Caki2 (cell line): ENCODE measurements at regions not wholly inside any gene's neighbourhood (a gene's known extent, or its start where the extent isn't known, plus 50 kb on each side); places are given as distances from the start of the nearest gene placed in this dataset.
A peak's percentile ranks its signal among the peaks of the same experiment; 100 is the strongest.
"Not testable (repeated sequence)": the region's sequence is repeated elsewhere in the genome, so short reads cannot be mapped to it uniquely, and the experiment has no call there.

Experiments used
- DNase-seq: peaks from one replicate; pipeline ENCODE4 v3.0.0-alpha.2; 2015; ENCODE audit warnings: low read depth
- in situ Hi-C: cut with HindIII; loops from 2 replicates; pipeline ENCODE4 v1.10.0; 2016; ENCODE audit warnings: low sequenced_read_pairs, low pct_unique_long_range_greater_than_20kb, mixed read lengths

DNA sequence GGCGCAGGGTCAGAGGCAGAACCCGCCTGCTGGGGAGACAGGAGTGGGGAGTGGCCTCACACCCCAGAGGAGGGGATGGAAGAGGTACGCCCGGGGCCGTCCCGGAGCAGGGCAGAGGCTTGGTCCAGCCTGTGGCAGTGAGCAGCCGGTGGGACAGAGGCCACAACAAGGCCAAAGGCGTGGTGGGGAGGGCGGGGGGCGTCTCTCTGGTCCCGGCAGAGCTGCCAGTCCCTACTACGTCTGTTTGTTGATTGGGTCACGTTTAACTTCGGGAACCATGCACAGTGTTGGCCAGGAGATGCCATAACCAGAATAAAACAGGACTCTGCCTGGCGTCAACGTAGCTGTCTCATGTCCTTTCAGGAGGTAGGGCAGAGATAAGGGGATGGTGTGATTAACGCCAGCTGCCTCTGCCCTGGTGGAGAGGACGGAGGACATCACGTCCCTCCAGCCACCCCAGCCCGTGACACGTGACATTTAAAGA is 192.8 kb downstream of the BANP start:
- DNase-seq: no peak
- in situ Hi-C loops: no loop called here

DNA sequence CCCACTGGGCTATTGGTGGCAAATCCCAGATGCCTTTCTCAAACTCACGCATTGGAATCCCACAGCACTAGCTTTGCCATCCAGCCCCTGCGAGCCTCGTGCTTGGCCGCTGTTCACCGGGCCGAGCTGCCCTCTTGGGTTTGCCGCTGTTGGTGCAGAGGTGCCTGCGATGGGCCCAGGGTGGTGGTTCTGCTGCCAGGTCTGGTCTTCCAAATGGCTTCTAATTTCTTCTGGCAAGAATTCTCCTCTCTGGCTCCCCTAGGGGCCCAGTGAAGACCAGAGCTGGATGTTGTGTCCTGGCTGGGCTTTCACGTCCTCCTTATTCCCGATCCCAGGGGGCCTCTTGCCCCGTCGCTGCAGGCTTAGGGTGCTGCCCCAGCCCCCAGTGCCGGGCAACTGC is 194.1 kb downstream of the BANP start:
- DNase-seq, in situ Hi-C loops: not testable (repeated sequence)

DNA sequence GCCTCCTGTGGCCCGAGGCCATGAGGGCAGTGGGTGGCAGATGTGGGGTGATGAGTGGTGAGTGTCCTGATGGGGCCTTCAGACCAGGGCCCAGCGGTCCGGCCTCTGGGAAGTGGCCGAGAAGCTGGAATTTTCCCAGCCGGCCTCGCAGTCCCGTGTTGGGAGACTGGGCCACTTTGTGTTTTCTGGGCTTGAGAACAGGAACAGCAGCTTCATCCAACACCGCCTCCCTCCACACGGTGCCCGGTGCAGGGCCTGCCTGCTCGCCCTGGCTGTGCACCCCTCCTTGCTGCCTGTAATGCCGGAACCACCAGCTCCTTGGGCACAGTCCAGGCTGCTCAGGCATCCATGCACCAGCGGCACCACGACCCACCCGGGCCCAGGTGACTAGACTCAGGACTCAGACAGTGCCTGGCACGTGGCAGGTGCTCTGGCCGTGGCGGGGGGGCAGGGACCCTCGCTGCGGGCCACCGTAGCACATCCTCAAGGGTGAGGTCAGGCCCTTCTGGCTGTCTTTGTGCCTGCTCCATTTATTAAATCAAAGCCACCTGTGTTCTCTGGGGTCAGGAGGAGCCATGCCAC is 194.7 kb downstream of the BANP start:
- DNase-seq, in situ Hi-C loops: not testable (repeated sequence)

DNA sequence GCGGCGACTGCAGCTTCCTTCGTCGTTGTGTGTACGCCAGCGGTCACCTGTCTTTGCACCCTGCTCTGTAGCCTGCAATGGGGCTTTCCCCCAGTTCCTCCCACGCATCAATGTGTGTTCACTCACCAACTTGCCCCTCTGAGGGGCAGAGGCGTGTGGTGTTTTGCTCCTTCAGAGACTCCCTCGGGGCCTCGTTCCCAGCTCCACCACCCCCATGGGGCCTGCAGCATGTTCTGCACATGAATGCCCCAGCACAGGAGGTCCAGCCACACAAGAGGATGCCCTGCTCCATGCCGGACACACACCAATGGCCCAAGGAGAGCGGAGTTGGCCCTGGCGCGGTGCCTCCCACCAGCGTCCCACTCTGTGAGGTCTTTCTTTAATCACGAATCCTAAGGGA is 196.8 kb downstream of the BANP start:
- in situ Hi-C loops, DNase-seq: not testable (repeated sequence)

- DNase-seq, in situ Hi-C loops: not testable (repeated sequence)
These were observed 197.4 kb downstream of the BANP start for GRCh38 chr16:88148682-88149081.

GRCh38 chr16:88149158-88149603 is 197.9 kb downstream of the BANP start:
- DNase-seq, in situ Hi-C loops: not testable (repeated sequence)

- in situ Hi-C loops, DNase-seq: not testable (repeated sequence)
These were observed 198.4 kb downstream of the BANP start for GRCh38 chr16:88149663-88150062.

DNA sequence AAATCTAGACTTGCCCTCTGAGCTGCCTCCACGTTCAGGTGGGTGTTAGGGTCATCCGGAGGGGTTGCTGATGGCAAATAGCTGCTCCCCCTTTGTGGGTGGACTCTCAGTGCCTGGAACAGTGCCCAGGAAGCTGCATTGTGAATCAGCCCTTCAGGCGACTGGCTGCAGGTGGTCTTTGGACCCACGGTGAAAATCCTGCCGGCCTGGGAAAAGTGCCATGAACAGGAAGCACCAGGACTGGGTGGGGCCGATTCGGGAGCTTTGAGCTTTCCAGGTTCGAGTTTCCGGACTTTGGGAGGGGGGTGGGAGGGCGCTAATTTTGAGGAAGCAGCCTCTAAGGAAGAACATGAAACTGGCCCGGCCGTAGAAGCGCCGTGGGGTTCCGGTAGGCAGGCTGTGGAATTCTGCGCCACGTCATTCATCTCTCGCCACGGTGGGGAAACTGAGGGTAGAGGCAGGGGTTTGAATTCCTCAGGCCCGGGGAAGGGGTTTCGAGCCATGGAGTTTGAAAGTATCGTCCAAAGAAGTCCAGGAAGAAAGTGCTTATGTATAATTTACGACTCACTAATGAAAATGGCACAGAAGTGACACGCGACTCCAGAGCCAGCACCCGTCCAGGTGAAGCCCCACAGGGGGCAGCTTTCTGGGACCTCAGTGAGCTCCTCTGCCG is 199.4 kb downstream of the BANP start:
- DNase-seq, in situ Hi-C loops: not testable (repeated sequence)

DNA sequence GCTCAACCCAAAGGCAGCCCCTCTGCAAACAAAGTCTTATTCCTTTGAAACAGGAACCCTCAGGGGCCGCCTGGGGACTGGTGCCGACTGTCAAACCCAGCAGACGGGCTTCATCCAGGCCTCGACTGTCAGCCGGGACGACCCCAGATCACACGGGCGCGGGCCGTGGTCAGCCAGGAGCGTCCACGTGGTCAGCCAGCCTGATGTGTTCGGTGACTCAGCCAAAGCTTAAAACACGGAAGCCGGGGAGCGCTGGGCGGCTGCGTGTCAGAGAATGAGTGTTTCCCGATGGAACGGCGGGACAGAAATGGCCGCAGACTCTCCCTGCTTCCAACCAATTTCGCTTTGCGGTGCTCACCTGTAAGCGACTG is 199.9 kb downstream of the BANP start:
- in situ Hi-C loops: not testable (repeated sequence)
- peak; percentile 6 for DNase-seq

DNA sequence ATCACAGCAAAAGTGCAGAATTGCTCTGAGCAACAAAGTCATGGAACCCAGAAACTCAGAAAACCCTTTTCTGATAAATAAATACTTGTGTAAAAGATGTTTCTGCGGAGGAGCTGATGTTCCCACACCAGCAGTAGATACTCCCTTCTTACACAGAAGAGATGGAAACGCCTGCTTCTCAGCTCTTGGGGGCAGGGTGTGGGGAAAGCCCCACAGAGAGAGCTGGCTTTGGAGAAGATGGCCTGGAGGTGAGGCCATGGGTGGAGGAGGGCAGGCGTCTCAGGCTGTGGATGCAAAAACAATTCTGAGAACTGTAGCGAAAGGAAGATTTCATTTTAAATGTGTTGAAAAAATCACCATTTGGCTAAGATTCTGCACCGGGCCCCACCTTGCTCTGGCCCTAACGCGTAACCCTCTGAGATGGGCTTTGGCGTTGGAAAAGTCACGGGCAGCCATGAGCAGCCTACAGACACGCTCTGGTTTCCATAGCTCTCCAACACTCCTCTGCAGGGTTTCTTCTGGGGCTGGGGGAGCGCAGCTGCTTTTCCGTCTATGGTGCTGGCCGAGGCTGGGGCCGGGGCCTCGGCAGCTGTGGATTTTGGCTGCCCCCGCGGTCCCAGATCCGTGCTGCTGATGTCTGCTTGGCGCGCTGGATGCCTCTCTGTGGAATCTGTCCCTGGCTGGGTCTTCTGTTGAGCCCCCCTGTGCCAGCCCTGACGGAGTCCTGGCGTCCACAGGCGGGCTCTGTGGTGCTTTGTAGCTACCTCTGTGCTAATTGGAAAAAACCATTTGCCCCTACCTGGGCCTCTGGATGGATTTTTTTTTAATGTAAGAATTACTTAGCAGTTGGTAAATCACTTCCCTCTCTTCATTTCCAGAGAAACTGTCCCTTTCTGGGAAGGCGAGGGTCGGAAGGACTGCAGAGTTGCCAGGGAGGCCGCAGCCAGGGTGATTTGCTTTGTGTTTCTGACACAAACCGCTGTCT is 200.9 kb downstream of the BANP start:
- in situ Hi-C loops, DNase-seq: not testable (repeated sequence)

GRCh38 chr16:88152879-88153278 is 201.6 kb downstream of the BANP start:
- in situ Hi-C loops, DNase-seq: not testable (repeated sequence)

- DNase-seq, in situ Hi-C loops: not testable (repeated sequence)
These were observed 202.3 kb downstream of the BANP start for GRCh38 chr16:88153516-88153915.

- DNase-seq, in situ Hi-C loops: not testable (repeated sequence)
These were observed 203.7 kb downstream of the BANP start for GRCh38 chr16:88154886-88155285.

GRCh38 chr16:88155681-88156080 is 204.4 kb downstream of the BANP start:
- in situ Hi-C loops, DNase-seq: not testable (repeated sequence)

DNA sequence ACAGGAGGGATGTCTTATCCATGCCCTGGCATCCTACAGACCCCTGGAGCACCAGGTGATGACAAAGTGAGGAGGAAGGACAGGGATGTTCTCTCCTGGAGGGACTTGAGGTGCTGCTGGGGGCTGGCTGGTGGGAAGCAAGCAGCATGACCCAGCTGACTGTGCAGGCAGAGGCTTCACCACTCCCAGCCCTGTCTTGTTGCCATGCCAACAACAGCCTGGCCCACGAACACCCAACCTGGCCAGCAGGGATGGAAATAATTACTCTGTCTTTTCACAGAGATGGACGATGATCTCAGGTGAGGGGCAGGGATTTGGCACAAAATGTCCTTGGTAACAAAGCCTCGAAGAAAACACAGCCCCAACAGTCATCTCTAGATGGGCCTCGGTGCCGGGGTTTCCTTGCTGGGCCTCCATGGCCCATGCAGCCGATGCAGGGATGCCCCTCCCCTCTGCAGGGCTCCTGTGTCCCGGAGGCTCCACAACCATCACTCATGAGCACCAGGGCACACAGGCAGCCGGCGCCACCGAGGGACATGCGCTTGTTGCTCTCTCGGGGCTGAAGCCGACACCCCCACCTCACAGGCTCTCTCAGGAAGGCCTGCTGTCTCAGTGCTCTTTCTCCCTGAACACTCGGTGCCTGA is 205.5 kb downstream of the BANP start:
- in situ Hi-C loops, DNase-seq: not testable (repeated sequence)

GRCh38 chr16:88157686-88158085 is 206.5 kb downstream of the BANP start:
- DNase-seq, in situ Hi-C loops: not testable (repeated sequence)

- in situ Hi-C loops, DNase-seq: not testable (repeated sequence)
These were observed 207.2 kb downstream of the BANP start for GRCh38 chr16:88158256-88159045.
